Bronchial epithelial cell (primary cell): ENCODE measurements at regions not wholly inside any gene's neighbourhood (a gene's known extent, or its start where the extent isn't known, plus 50 kb on each side); places are given as distances from the start of the nearest gene placed in this dataset.
A peak's percentile ranks its signal among the peaks of the same experiment; 100 is the strongest.
"Not testable (repeated sequence)": the region's sequence is repeated elsewhere in the genome, so short reads cannot be mapped to it uniquely, and the experiment has no call there.

ENCODE experiments used
- DNase-seq: peaks from one replicate; pipeline ENCODE4 v3.0.0-alpha.2; 2010; ENCODE audit warnings: low read depth
- FAIRE-seq: peaks from 2 replicates; lab custom pipeline; 2011; peaks lifted over from hg19 to GRCh38; lab: Jason Lieb, UNC
- H3K27me3 ChIP-seq: 2 replicates; pipeline ENCODE4 v1.5.1; 2011; ENCODE audit warnings: low read length; ENCODE audit not compliant: control insufficient read depth, insufficient read depth
- H3K36me3 ChIP-seq: 2 replicates; pipeline ENCODE4 v1.5.1; 2011; ENCODE audit warnings: low read length; ENCODE audit not compliant: control insufficient read depth, insufficient read depth
- H3K4me3 ChIP-seq: 2 replicates; pipeline ENCODE4 v1.5.1; 2011; ENCODE audit warnings: mild to moderate bottlenecking, low read depth, low read length, control low read depth

DNA sequence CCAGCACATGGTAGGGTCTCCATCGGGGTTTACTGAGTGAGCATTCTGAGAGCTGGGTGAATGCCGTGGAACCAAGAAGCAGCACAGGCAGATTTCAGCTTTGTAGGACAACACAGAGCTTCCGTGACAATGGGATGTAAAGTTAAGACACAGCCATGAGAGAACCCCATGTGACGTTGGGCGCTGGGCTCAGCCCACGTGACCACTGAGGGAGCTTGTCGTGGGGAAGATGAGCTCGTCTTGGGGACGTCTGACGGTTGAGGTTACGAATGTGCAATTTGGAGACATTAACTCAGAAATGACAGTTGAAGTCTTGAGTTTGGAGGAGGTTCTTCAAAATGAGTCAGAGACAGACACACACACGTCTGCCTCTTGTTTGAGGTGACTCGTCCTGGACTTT is 51.5 kb upstream of the MUC20 start:
- not testable (repeated sequence) for H3K27me3 ChIP-seq, H3K4me3 ChIP-seq, DNase-seq, H3K36me3 ChIP-seq, FAIRE-seq

GRCh38 chr3:195668131-195668766 is 52.5 kb upstream of the MUC20 start:
- not testable (repeated sequence) for H3K27me3 ChIP-seq, H3K4me3 ChIP-seq, H3K36me3 ChIP-seq, FAIRE-seq, DNase-seq

DNA sequence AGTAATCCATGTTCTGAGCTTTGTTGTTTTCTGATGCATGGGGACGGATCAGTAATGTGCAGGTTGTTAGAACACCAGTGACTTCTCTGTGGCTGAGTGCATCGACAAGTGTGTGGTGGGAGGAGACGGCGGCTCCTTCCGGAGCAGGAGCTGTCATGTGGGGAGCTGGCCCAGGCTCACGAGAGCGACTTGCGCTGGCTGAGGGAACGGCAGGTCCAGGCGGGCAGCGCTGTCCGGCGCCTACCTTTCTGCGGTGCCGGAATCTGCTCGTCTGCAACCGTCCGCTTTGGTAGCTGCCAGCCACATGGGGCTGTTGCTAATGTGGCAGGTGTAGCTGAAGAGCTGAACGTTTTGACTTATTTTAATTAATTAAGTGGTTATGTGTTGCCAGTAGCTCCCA is 55.5 kb upstream of the MUC20 start:
- DNase-seq, H3K4me3 ChIP-seq, H3K27me3 ChIP-seq, H3K36me3 ChIP-seq, FAIRE-seq: not testable (repeated sequence)

GRCh38 chr3:195664131-195664530 is 56.6 kb upstream of the MUC20 start:
- not testable (repeated sequence) for FAIRE-seq, H3K4me3 ChIP-seq, H3K36me3 ChIP-seq, H3K27me3 ChIP-seq, DNase-seq

- peak overlapping the region; percentile 17 for H3K4me3 ChIP-seq
- not testable (repeated sequence) for DNase-seq, FAIRE-seq, H3K27me3 ChIP-seq, H3K36me3 ChIP-seq
Measured at GRCh38 chr3:195659136-195659533, 61.6 kb upstream of the MUC20 start.

GRCh38 chr3:195658381-195659135 is 62.2 kb upstream of the MUC20 start:
- not testable (repeated sequence) for H3K27me3 ChIP-seq, H3K36me3 ChIP-seq, DNase-seq, FAIRE-seq
- H3K4me3 ChIP-seq = peak overlapping the region; percentile 53

DNA sequence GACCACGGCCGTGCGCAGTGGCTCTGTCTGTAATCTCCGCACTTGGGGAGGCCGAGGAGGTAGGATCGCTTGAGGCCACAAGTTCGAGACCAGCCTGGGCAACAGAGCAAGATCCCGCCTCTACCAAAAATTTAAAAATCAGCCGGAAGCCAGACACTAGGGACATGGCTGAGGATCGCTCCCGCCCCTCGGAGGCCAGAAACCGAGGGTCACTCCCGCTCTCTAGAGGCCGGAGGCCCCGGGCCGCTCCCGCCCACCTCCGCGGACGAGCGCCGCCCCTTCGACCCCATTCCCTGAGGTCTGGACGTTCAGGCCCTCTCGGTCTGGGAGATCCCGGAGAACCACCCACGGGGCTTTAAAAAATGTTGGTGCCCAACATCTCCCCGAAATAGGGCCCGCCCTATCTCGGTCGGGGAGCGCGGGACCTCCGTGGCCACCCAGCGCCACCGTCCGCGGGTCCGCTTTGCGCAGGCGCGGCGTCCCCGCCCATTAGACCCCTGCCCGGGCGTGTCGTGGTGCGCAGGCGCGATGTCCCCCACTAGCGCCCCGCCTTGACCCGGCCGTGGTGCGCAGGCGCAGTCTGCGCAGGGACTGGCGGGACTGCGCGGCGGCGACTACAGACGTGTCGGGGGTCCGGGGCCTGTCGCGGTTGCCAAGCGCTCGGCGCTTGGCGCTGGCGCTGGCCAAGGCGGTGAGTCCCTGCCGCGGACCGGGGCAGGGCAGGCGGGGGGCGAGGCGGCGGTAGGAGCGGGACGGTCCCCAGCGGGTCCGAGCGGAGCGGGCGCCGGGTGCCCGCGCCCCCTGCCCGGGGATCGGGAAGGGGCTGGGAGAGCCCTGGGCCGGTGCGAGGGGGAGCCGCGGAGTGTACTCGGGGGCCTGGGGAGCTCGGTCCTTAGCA is 63.1 kb upstream of the MUC20 start:
- not testable (repeated sequence) for H3K27me3 ChIP-seq, H3K36me3 ChIP-seq, FAIRE-seq
- DNase-seq = peak; percentile 44
- H3K4me3 ChIP-seq = peak overlapping the region; percentile 53

DNA sequence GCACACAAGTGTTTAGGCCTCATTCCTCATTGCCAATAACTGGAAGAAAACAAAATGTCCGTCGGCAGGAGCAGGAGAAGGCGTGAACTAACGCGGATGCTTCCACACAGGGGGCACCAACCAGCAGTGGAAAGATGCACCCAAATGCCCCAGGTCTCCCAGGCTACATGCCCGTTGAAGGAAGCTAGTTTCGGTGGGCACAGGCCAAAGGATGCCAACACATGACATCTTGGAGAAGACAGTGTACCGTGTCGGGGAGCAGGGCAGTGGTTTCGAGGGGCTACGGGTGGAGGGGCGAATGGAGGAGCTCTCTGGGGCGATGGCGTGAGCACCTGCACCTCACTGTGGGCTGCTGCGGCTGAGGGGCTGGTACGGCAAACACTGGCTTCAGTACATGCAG is 64.7 kb upstream of the MUC20 start:
- DNase-seq, FAIRE-seq, H3K36me3 ChIP-seq: not testable (repeated sequence)

GRCh38 chr3:195654746-195655145 is 66.0 kb upstream of the MUC20 start:
- H3K4me3 ChIP-seq, FAIRE-seq, DNase-seq, H3K27me3 ChIP-seq, H3K36me3 ChIP-seq: not testable (repeated sequence)

More for the DNA sequence above, 64.7 kb upstream of the MUC20 start:
- H3K27me3 ChIP-seq, H3K4me3 ChIP-seq: not testable (repeated sequence)

DNA sequence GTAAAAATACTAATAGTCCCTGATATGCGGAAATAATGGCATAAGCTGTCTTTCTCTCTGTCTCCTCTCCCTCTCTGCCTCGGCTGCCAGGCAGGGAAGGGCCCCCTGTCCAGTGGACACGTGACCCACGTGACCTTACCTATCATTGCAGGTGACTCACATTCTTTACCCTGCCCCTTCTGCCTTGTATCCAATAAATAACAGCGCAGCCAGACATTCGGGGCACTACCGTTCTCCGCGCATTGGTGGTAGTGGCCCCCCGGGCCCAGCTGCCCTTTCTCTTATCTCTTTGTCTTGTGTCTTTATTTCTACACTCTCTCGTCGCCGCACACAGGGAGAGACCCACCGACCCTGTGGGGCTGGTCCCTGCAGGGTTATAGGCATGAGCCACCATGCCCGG is 66.6 kb upstream of the MUC20 start:
- not testable (repeated sequence) for FAIRE-seq, DNase-seq, H3K27me3 ChIP-seq, H3K36me3 ChIP-seq, H3K4me3 ChIP-seq

GRCh38 chr3:195653641-195654040 is 67.1 kb upstream of the MUC20 start:
- not testable (repeated sequence) for H3K27me3 ChIP-seq, H3K4me3 ChIP-seq, FAIRE-seq, H3K36me3 ChIP-seq, DNase-seq

DNA sequence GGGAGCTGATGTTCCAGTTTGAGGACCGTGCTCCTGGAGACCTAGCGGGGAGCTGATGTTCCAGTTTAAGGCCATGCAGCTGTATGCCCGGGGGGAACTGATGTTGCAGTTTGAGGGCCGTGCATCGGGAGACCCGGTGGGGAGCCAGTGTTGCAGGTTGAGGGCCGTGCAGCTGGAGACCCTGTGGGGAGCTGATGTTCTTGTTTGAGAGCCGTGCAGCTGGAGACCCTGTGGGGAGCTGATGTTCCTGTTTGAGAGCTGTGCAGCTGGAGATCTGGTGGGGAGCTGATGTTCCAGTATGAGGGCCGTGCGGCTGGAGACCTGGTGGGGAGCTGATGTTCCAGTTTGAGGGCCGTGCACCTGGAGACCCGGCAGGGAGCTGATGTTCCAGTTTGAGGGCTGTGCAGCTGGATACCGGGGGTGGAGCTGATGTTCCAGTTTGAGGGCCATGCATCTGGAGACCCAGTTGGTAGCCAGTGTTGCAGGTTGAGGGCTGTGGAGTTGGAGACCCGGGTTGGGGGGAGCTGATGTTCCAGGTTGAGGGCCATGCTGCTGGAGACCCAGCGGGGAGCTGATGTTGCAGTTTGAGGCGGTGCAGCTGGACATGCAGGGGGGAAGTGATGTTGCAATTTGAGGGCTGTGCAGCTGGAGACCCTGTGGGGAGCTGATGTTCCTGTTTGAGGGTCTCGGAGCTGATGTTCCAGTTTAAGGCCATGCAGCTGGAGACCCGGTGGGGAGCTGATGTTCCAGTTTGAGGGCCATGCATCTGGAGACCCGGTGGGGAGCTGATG is 64.4 kb upstream of the APOD start:
- FAIRE-seq, H3K36me3 ChIP-seq, H3K4me3 ChIP-seq, DNase-seq, H3K27me3 ChIP-seq: not testable (repeated sequence)

DNA sequence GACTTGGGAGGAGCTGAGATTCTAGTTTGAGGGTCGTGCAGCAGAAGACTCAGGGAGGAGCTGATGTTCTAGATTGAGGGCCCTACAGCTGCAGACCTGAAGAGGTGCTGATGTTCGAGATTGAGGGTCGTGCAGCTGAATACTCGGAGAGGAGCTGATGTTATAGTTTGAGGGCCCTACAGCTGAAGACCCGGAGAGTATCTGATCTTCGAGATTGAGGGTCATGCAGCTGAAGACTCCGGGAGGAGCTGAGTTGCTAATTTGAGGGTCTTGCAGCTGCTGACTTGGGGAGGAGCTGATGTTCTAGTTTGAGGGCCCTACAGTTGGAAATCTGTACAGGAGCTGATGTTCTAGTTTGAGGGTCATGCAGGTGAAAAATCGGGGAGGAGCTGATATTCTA is 62.1 kb upstream of the APOD start:
- FAIRE-seq, DNase-seq, H3K4me3 ChIP-seq, H3K36me3 ChIP-seq, H3K27me3 ChIP-seq: not testable (repeated sequence)
